Suppressor macrophage (primary cell): ENCODE measurements at regions not wholly inside any gene's neighbourhood (a gene's known extent, or its start where the extent isn't known, plus 50 kb on each side); places are given as distances from the start of the nearest gene placed in this dataset.
A peak's percentile ranks its signal among the peaks of the same experiment; 100 is the strongest.
"Not testable (repeated sequence)": the region's sequence is repeated elsewhere in the genome, so short reads cannot be mapped to it uniquely, and the experiment has no call there.

Source experiments
- DNase-seq, 4 experiments: peaks; one replicate each; pipeline ENCODE4 v3.0.0-alpha.2; 2020 to 2022

- no peak for DNase-seq
These were observed 1072.8 kb upstream of the TMEFF2 start for GRCh38 chr2:193267496-193268002.

- DNase-seq, result no peak
These were observed 1058.3 kb upstream of the TMEFF2 start for GRCh38 chr2:193253014-193253530.

DNA sequence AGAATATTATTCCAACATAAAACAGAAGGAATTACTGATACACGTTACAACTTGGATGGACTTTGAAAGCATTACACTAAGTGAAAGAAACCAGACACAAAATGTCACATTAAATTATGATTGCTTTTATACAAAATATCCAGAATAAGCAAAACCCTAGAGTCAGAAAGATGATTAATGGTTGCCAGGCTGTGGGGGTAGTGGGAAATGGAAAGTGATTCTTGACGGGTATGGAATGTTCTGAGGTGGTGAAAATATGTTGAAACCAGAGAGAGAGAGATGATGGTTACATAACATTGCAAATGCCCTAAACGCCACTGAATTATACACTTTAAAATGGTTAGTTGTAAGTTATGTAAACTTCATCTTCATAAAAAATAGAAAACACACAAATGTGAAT is 1057.2 kb upstream of the TMEFF2 start:
- no peak for DNase-seq

GRCh38 chr2:193250389-193250788 is 1055.7 kb upstream of the TMEFF2 start:
- DNase-seq, result no peak

DNA sequence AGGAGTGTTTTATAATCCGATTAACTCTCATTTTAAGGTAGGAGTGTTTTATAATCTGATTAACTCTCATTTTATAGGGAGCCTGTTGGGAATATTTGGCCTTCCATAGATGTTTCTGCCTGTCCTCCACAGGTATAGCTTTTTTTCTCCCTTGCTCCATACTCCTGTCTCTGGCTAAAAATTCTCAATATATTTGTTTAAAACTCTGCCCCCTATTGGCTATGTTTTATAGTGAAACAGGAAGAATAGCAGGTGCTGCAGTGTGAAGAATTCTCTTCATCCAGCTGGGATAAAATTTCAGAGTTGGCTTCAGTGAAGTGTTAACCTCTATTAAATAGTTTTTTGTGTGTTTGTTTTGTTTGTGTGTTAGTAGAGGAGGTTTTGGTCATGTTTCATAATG is 1046.0 kb upstream of the TMEFF2 start:
- peak in 2 of 4 experiments; percentile 4 to 37 for DNase-seq

- DNase-seq, result no peak
These were observed 1036.9 kb upstream of the TMEFF2 start for GRCh38 chr2:193231634-193232033.

- DNase-seq, result no peak
These were observed 1033.5 kb upstream of the TMEFF2 start for GRCh38 chr2:193228276-193228675.

GRCh38 chr2:193222454-193222853 is 1027.7 kb upstream of the TMEFF2 start:
- DNase-seq, result no peak

GRCh38 chr2:193219413-193219812 is 1024.7 kb upstream of the TMEFF2 start:
- DNase-seq, result no peak

DNA sequence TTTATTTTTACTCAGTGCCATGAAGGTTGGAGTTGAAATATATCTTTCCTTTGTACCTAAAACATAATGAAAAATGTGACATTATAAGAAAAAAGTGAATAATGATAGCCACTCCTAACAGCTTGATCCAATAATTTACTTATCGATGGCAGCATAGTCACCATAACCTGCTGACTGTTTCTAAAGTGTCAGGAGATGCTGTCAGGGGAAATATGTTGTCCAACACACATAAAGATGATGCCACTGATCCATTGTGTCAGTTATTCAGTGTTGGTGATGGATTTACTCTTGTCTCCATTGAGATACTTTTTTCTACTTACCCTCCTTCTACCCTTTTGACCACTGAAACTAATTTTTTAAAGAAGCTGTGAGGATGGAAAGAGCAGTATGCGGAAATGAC is 1006.9 kb upstream of the TMEFF2 start:
- no peak for DNase-seq

DNA sequence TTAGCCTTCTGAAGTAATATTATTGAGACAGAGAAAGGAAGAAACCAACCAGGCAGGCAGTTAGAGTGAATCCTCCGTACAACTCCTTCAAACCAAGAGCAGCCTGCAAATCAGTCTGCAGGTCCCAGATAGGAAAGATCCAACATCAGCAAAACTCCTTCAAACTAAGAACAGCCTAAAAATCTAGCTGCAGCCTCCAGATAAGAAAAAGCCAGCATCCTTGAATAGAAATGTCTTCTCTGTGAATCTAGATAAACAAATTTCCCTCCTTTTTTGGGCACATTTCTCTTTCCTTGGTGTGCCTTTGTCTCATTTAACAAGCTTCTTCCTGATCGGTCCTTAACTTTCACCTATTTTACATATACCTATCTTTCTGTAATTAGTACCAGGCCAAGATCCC is 1004.6 kb upstream of the TMEFF2 start:
- DNase-seq, result no peak

DNA sequence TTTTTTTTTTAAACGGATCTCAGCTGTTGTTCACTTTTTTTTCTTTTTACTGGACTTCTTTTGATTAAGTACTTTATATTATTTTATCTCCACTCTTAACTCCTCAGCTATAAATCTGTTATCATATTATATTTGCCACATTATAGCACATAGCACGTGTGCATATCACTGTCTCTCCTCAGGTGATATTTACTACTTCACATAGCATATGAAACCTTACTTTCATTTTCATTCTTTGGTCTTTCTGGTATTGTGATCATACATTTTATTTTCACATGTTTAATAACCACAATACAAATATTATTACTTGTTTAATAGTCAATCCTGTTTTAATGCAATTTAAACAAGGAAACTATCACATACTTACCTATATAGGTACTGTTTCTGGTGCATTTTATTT is 993.1 kb upstream of the TMEFF2 start:
- peak in 1 of 4 experiments; percentile 2 for DNase-seq

DNA sequence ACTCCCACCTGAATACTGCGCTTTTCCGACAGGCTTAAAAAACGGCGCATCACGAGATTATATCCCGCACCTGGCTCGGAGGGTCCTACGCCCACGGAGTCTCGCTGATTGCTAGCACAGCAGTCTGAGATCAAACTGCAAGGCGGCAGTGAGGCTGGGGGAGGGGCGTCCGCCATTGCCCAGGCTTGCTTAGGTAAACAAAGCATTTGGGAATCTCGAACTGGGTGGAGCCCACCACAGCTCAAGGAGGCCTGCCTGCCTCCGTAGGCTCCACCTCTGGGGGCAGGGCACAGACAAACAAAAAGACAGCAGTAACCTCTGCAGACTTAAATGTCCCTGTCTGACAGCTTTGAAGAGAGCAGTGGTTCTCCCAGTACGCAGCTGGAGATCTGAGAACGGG is 976.2 kb upstream of the TMEFF2 start:
- DNase-seq, result not testable (repeated sequence)

DNA sequence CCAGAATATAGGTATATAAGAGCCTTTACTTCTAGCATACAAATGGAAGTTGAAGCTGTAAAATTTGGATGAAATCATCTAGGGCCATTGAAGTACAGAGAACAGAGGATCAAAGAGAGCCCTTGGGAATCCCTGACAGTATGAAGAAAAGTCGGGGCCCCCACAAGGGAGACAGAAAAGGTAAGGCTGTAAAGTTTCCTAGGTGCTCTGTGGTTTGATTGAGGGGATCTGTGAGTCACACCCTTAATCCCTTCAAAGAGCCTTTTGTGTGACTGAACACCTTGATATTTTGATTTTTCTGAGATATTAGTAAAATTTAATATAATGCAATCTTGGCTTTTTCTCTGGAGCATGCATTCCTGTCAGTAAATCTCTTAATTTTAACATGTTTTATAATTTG is 961.7 kb upstream of the TMEFF2 start:
- no peak for DNase-seq

GRCh38 chr2:193154076-193154475 is 959.3 kb upstream of the TMEFF2 start:
- no peak for DNase-seq

DNA sequence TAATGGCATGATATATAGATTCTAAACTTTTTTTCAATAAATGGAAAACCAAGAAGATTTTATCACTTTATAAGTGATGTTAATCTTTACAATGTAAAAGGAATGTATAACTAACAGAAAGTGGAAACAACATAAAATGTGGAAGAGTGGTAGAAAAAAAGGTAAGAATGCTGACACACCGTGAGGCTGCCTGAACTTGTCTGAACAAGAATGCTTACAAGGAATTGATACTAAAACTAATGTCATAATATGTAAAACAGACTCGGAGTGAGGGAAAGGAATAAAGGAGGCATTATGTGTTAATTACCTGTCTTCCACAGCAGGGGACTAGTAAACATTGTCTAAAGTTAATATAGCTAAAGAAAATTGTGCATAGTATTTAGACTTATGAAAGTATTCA is 958.8 kb upstream of the TMEFF2 start:
- no peak for DNase-seq

- not testable (repeated sequence) for DNase-seq
These were observed 947.7 kb upstream of the TMEFF2 start for GRCh38 chr2:193142467-193142866.

DNA sequence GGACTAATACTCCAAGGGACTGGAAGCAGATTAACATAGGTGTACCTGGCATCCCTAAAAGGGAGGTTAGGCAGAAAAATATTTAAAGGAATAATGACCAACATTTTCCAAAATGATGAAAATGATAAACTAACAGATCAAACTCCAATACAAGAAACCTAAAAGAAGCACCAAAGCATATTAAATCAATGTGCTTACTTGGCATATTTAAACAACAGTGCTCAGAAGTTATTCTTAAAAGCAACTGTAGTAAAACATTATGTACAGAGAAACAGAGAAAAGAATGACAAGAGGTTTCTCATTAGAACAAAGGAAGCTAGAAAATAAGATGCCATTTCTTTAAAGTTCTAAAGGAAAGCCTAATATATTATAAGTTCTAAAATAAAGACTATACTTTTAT is 947.3 kb upstream of the TMEFF2 start:
- no peak for DNase-seq

DNA sequence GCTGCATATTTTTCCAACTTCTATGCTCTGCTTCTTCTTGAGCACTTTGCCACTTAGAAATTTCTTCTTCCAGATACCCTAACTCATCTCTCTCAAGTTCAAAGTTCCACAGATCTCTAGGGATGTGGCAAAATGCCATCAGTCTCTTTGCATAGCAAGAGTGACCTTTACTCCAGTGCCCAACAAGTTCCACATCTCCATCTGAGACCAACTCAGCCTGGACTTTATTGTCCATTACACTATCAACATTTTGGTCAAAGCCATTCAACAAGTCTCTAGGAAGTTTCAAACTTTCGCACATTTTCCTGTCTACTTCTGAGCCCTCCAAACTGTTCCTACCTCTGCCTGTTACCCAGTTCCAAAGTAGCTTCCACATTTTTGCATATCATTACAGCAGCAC is 946.2 kb upstream of the TMEFF2 start:
- DNase-seq, result not testable (repeated sequence)

DNA sequence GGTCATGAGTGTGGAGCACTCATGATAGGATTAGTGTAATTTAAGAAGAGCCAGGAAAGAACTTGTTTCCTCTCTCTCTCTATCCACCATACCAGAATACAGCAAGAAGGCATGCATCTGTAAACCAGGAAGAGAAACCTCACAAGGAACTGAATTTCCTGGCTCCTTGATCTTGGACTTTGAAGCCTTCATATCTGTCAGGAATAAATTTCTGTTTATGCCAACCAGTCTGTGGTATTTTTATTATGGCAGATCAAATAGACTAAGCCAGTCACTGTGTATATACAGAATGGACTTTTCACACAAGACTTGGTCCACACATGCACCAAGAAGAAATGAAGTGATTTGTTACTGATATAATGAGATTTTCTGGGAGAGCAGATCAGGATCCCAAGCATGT is 930.1 kb upstream of the TMEFF2 start:
- DNase-seq, result no peak

GRCh38 chr2:193114827-193115226 is 920.1 kb upstream of the TMEFF2 start:
- DNase-seq, result peak in 1 of 4 experiments; percentile 12

DNA sequence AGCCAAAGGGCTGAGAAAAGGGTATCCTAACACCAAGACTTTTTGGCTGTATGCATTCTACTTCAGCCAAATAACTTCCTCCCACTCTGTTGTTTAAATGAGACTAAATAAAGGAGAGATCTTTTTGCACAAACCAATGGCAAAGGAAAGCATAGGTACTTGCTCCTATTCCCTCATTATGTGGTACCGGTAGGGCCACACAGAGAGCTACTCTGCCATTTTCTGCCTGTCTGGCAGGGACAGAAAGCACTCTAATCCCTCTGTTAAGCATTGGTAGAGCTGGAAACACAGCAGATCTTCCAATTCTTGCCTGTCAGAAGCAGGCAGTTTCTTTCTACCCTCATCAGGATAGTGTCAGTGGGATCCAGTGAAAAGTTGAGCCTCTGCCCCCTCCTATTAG is 918.3 kb upstream of the TMEFF2 start:
- DNase-seq, result no peak

- peak in 2 of 4 experiments; percentile 42 to 59 for DNase-seq
These were observed 908.3 kb upstream of the TMEFF2 start for GRCh38 chr2:193103064-193103463.

DNA sequence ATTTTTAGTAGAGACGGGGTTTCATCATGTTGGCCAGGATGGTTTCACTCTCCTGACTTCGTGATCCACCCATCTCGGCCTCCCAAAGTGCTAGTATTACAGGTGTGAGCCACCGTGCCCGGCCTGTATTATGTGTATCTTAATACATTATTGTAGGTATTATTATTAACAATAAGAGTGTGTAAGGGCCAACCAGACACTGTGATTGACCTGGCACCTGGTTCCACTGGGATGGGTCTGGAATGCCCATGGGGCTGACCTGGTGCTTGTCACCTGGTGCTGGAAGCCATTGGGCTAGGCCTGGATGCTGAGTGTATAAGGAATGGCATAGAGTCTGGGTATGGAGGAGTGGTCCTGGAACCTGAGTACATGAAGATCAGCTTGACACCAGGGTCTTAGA is 906.9 kb upstream of the TMEFF2 start:
- no peak for DNase-seq

- DNase-seq, result no peak
These were observed 893.3 kb upstream of the TMEFF2 start for GRCh38 chr2:193088026-193088425.
